H1 (cell line): ENCODE measurements at regions not wholly inside any gene's neighbourhood (a gene's known extent, or its start where the extent isn't known, plus 50 kb on each side); places are given as distances from the start of the nearest gene placed in this dataset.

Experiments used
- ATF2 ChIP-seq: IDR thresholded peaks from 2 replicates; pipeline ENCODE4 v1.6.1; 2012; ENCODE audit warnings: low read length, inconsistent platforms
- CREB1 ChIP-seq: IDR thresholded peaks from 2 replicates; pipeline ENCODE4 v1.6.1; 2012; ENCODE audit warnings: inconsistent platforms
- JUND ChIP-seq: IDR thresholded peaks from 2 replicates; pipeline ENCODE4 v1.6.1; 2011; ENCODE audit warnings: mild to moderate bottlenecking, improper control_type of control experiment, low read length
- MAX ChIP-seq: IDR thresholded peaks from 2 replicates; pipeline ENCODE4 v1.6.1; 2012; ENCODE audit warnings: inconsistent platforms
- SP1 ChIP-seq: IDR thresholded peaks from 2 replicates; pipeline ENCODE4 v1.6.1; 2011; ENCODE audit warnings: low read depth, low read length
- SRF ChIP-seq: IDR thresholded peaks from 2 replicates; pipeline ENCODE4 v1.6.1; 2011; ENCODE audit warnings: mild to moderate bottlenecking, low read depth, low read length, moderate library complexity

GRCh38 chr5:158133369-158133768 lies 274.4 kb upstream of the CLINT1 start (continued):
- TF ChIP-seq SRF (no peak), MAX (no peak), SP1 (no peak), CREB1 (no peak), ATF2 (no peak), JUND (no peak)
